IMR-90 (cell line): ENCODE measurements at regions not wholly inside any gene's neighbourhood (a gene's known extent, or its start where the extent isn't known, plus 50 kb on each side); places are given as distances from the start of the nearest gene placed in this dataset.

Experiments
- ATAC-seq: fragments of 200-7000 bp; cut with Tn5 transposase; 2 replicates; pipeline ENCODE4 v1.9.1; 2020; ENCODE audit warnings: low read depth, mild to moderate bottlenecking, moderate library complexity
- BruUV-seq: library from RNA; stranded (reverse); fragments of 400-500 nt; replicated peaks from 2 replicates; lab custom pipeline; 2021; lab: Mats Ljungman, UMichigan
- CTCF ChIA-PET: fragments of 300-600 bp; formaldehyde crosslinking; extraction: SDS; loops from one replicate; lab custom pipeline; 2021; ENCODE audit warnings: antibody characterized with exemption; lab: Yijun Ruan, JAX
- POLR2A ChIA-PET: fragments of 300-600 bp; sonication (Branson Sonifier 250); formaldehyde crosslinking; loops from one replicate; lab custom pipeline; 2022; ENCODE audit warnings: antibody characterized with exemption; ENCODE audit not compliant: unreplicated experiment; lab: Charles Lee
- DNase-seq: peaks from one replicate; pipeline ENCODE4 v3.0.0; 2013
- H2AFZ ChIP-seq: replicated peaks from 2 replicates; pipeline ENCODE3; 2013; ENCODE audit warnings: low read length, mild to moderate bottlenecking; ENCODE audit not compliant: poor library complexity
- H2AK5ac ChIP-seq: 2 replicates; pipeline ENCODE4 v1.6.1; 2013; ENCODE audit warnings: low read depth, low read length, inconsistent platforms
- H2AK9ac ChIP-seq: replicated peaks from 2 replicates; pipeline ENCODE3; 2013; ENCODE audit warnings: mild to moderate bottlenecking, low read depth, low read length, moderate library complexity; ENCODE audit not compliant: poor library complexity
- H2BK120ac ChIP-seq: 2 replicates; pipeline ENCODE4 v1.6.1; 2013; ENCODE audit warnings: low read depth, low read length, inconsistent platforms
- H2BK15ac ChIP-seq: 3 replicates; pipeline ENCODE4 v1.6.1; 2013; ENCODE audit warnings: low read depth, low read length, inconsistent platforms
- H2BK20ac ChIP-seq: 2 replicates; pipeline ENCODE4 v1.6.1; 2013; ENCODE audit warnings: low read depth, mild to moderate bottlenecking, inconsistent platforms, low read length, moderate library complexity
- H2BK5ac ChIP-seq: 2 replicates; pipeline ENCODE4 v1.6.1; 2013; ENCODE audit warnings: mild to moderate bottlenecking, low read depth, low read length, inconsistent platforms; ENCODE audit not compliant: poor library complexity, severe bottlenecking
- H3K14ac ChIP-seq: replicated peaks from 2 replicates; pipeline ENCODE4 v1.6.1; 2013; ENCODE audit warnings: low read depth, low read length, inconsistent platforms
- H3K18ac ChIP-seq: 2 replicates; pipeline ENCODE4 v1.6.1; 2013; ENCODE audit warnings: low read depth, low read length, control low read depth
- H3K23ac ChIP-seq: 2 replicates; pipeline ENCODE4 v1.6.1; 2013; ENCODE audit warnings: low read depth, low read length, inconsistent platforms
- H3K27ac ChIP-seq: 2 replicates; pipeline ENCODE4 v1.5.1; 2013; ENCODE audit warnings: mild to moderate bottlenecking, control low read depth, low read length; ENCODE audit not compliant: insufficient read depth
- H3K27me3 ChIP-seq: 2 replicates; pipeline ENCODE4 v1.6.1; 2013; ENCODE audit warnings: low read length; ENCODE audit not compliant: control insufficient read depth, insufficient read depth
- H3K36me3 ChIP-seq: 2 replicates; pipeline ENCODE4 v1.6.1; 2013; ENCODE audit warnings: low read length, mixed read lengths; ENCODE audit not compliant: control insufficient read depth, insufficient read depth
- H3K4ac ChIP-seq: 2 replicates; pipeline ENCODE4 v1.6.1; 2013; ENCODE audit warnings: low read depth, low read length, inconsistent platforms
- H3K4me1 ChIP-seq: 2 replicates; pipeline ENCODE4 v1.6.1; 2013; ENCODE audit warnings: low read length, mixed read lengths; ENCODE audit not compliant: control insufficient read depth, insufficient read depth
- H3K4me2 ChIP-seq: 2 replicates; pipeline ENCODE4 v1.6.1; 2013; ENCODE audit warnings: low read depth, mild to moderate bottlenecking, control low read depth, low read length, moderate library complexity
- H3K4me3 ChIP-seq: 2 replicates; pipeline ENCODE4 v1.5.1; 2013; ENCODE audit warnings: low read depth, mild to moderate bottlenecking, control low read depth, low read length, moderate library complexity; ENCODE audit not compliant: insufficient read depth
- H3K56ac ChIP-seq: 2 replicates; pipeline ENCODE4 v1.6.1; 2013; ENCODE audit warnings: low read length, inconsistent platforms; ENCODE audit not compliant: insufficient read depth; ENCODE audit errors: extremely low read depth
- H3K79me1 ChIP-seq, 2 experiments: 2 replicates each; pipeline ENCODE4 v1.6.1; 2013; ENCODE audit warnings: low read length in 2 of 2, inconsistent platforms in 1 of 2, low read depth in 1 of 2
- H3K9ac ChIP-seq: 2 replicates; pipeline ENCODE4 v1.6.1; 2013; ENCODE audit warnings: low read depth, low read length, control low read depth
- H3K9me1 ChIP-seq: 2 replicates; pipeline ENCODE4 v1.6.1; 2013; ENCODE audit warnings: low read length, inconsistent platforms; ENCODE audit not compliant: insufficient read depth
- H3K9me3 ChIP-seq: 2 replicates; pipeline ENCODE4 v1.6.1; 2013; ENCODE audit warnings: low read length; ENCODE audit not compliant: control insufficient read depth, insufficient read depth
- H4K20me1 ChIP-seq: 2 replicates; pipeline ENCODE4 v1.6.1; 2013; ENCODE audit warnings: low read length, inconsistent platforms; ENCODE audit not compliant: insufficient read depth
- H4K5ac ChIP-seq: 2 replicates; pipeline ENCODE4 v1.6.1; 2013; ENCODE audit warnings: mild to moderate bottlenecking, low read depth, low read length, control low read depth
- H4K8ac ChIP-seq, 2 experiments: 2 replicates each; pipeline ENCODE4 v1.6.1; 2013; ENCODE audit warnings: low read depth in 2 of 2, low read length in 2 of 2, control low read depth in 1 of 2, inconsistent platforms in 1 of 2
- H4K91ac ChIP-seq: 2 replicates; pipeline ENCODE4 v1.6.1; 2013; ENCODE audit warnings: low read depth, low read length, inconsistent platforms; ENCODE audit not compliant: insufficient read depth
- CEBPB ChIP-seq: IDR thresholded peaks from 2 replicates; pipeline ENCODE4 v1.6.1; 2012; ENCODE audit warnings: low read depth, low read length, improper control_type of control experiment
- CHD1 ChIP-seq: IDR thresholded peaks from 2 replicates; pipeline ENCODE4 v1.6.1; 2012; ENCODE audit warnings: low read depth, low read length, improper control_type of control experiment
- CTCF ChIP-seq: conservative IDR thresholded peaks from 2 replicates; pipeline ENCODE4 v1.5.1; 2012; ENCODE audit warnings: mild to moderate bottlenecking, low read depth, low read length, improper control_type of control experiment
- MAFK ChIP-seq: IDR thresholded peaks from 2 replicates; pipeline ENCODE4 v1.6.1; 2012; ENCODE audit warnings: low read depth, low read length, improper control_type of control experiment
- MAZ ChIP-seq: IDR thresholded peaks from 2 replicates; pipeline ENCODE4 v1.6.1; 2012; ENCODE audit warnings: low read depth, mild to moderate bottlenecking, low read length, improper control_type of control experiment, moderate library complexity, borderline replicate concordance
- USF2 ChIP-seq: fragments of 150-350 bp; IDR thresholded peaks from 2 replicates; pipeline ENCODE4 v1.6.1; 2017; ENCODE audit warnings: mild to moderate bottlenecking, antibody characterized with exemption, low read length, low read depth
- WGBS, 2 experiments: methylation state at CpG; one replicate each; pipeline versions ENCODE4 v1.1.5 to v1.1.7; 2013; ENCODE audit warnings: missing lambda C conversion rate in 2 of 2; ENCODE audit not compliant: insufficient read length in 1 of 2; ENCODE audit errors: extremely low coverage in 2 of 2; 5-methylcytosine and 5-hydroxymethylcytosine counted together
- dilution Hi-C: fragments of 300-500 bp; cut with HindIII; formaldehyde crosslinking; loops from one replicate; pipeline ENCODE4 v1.14.3; 2018; ENCODE audit warnings: low sequenced_read_pairs; ENCODE audit not compliant: unreplicated experiment
- in situ Hi-C: fragments of 300-500 bp; cut with MboI; formaldehyde crosslinking; loops from 3 replicates; pipeline ENCODE4 v1.14.3; 2019; ENCODE audit warnings: low sequenced_read_pairs, inconsistent platforms, mixed read lengths
- intact Hi-C: fragments of 100-400 bp; cut with micrococcal nuclease; formaldehyde crosslinking; loops from 2 replicates; pipeline ENCODE4 v1.10.0; 2022

- 30% methylated on average over 5 of the region's 9 CpGs; no CpG with 5 or more reads in 1 of the 2 experiments for WGBS, 2 experiments
- no peak overlapping the region for H2AK5ac ChIP-seq
- no TSS peak for BruUV-seq
- H4K91ac ChIP-seq = no peak overlapping the region
- H2AFZ ChIP-seq = no peak overlapping the region
- H3K9ac ChIP-seq = no peak overlapping the region
- H3K9me3 ChIP-seq = peaks cover 26% of the 10 kb centered on the region
- no peak for ATAC-seq
- H3K23ac ChIP-seq = no peak overlapping the region
- H3K9me1 ChIP-seq = no peaks in the 10 kb centered on the region
- H3K4ac ChIP-seq = no peak overlapping the region
- H3K27me3 ChIP-seq = no peaks in the 10 kb centered on the region
- intact Hi-C loops = no loop called here
- ChIA-PET POLR2A (no interaction called here), CTCF (no interaction called here)
- H4K8ac ChIP-seq = no peak overlapping the region
- H3K4me3 ChIP-seq = no peak overlapping the region
- no peak overlapping the region for H3K27ac ChIP-seq
- no peak overlapping the region for H2AK9ac ChIP-seq
- in situ Hi-C loops = no loop called here
- H4K20me1 ChIP-seq = no peaks in the 10 kb centered on the region
- no peaks in the 10 kb centered on the region for H3K36me3 ChIP-seq
- H2BK120ac ChIP-seq = no peak overlapping the region
- H3K79me1 ChIP-seq = no peaks in the 10 kb centered on the region
- H2BK5ac ChIP-seq = no peak overlapping the region
- no peaks in the 10 kb centered on the region for H3K4me1 ChIP-seq
- H2BK20ac ChIP-seq = no peak overlapping the region
- no peak overlapping the region for H4K5ac ChIP-seq
- H2BK15ac ChIP-seq = no peak overlapping the region
- dilution Hi-C loops = no loop called here
- H3K56ac ChIP-seq = no peak overlapping the region
- TF ChIP-seq MAFK = no peak
- no peak for TF ChIP-seq USF2
- TF ChIP-seq CTCF = no peak
- TF ChIP-seq CHD1 = no peak
- TF ChIP-seq MAZ = no peak
- no peak for TF ChIP-seq CEBPB
- no peak for DNase-seq
- no peak overlapping the region for H3K14ac ChIP-seq
- no peak overlapping the region for H3K4me2 ChIP-seq
- no peak overlapping the region for H3K18ac ChIP-seq
Observed at GRCh38 chr1:50292276-50292675, 131.0 kb downstream of the DMRTA2 start.
